Gastroesophageal sphincter (tissue), 4 donors: ENCODE measurements at regions not wholly inside any gene's neighbourhood (a gene's known extent, or its start where the extent isn't known, plus 50 kb on each side); places are given as distances from the start of the nearest gene placed in this dataset.
"Not testable (repeated sequence)": the region's sequence is repeated elsewhere in the genome, so short reads cannot be mapped to it uniquely, and the experiment has no call there.

Experiments used
- ATAC-seq: fragments of 150-250 bp; one replicate; pipeline ENCODE4 v1.9.1; 2016; ENCODE audit warnings: mild to moderate bottlenecking, moderate library complexity
- H3K27ac ChIP-seq, 4 donors: fragments of 200-600 bp; sonication (generic) in 3 of 4; 1 replicate in 3 of 4; 2 replicates in 1 of 4; pipeline ENCODE4 v1.5.1; 2016 to 2019
- H3K27me3 ChIP-seq: fragments of 200-600 bp; sonication (generic); one replicate; pipeline ENCODE4 v1.5.1; 2019
- H3K36me3 ChIP-seq, 2 donors: fragments of 200-600 bp; sonication (generic); one replicate each; pipeline ENCODE4 v1.5.1; 2019; ENCODE audit warnings: control low read depth in 1 of 2
- H3K4me1 ChIP-seq, 3 donors: fragments of 200-600 bp; sonication (generic); 1 replicate in 2 of 3; 2 replicates in 1 of 3; pipeline ENCODE4 v1.5.1; 2016 to 2019; ENCODE audit warnings: control low read depth in 2 of 3
- H3K4me3 ChIP-seq, 2 donors: fragments of 200-600 bp; sonication (generic); one replicate each; pipeline ENCODE4 v1.5.1; 2019; ENCODE audit warnings: mild to moderate bottlenecking in 1 of 2, moderate library complexity in 1 of 2
- H3K9me3 ChIP-seq, 3 donors: fragments of 200-600 bp; sonication (generic); one replicate each; pipeline ENCODE4 v1.5.1; 2017 to 2019; ENCODE audit warnings: control low read depth in 2 of 3
- CTCF ChIP-seq, 4 experiments: fragments of 200-600 bp in 2 of 4; fragments of 450-650 bp in 2 of 4; sonication (generic) in 1 of 4; IDR thresholded peaks; one replicate each; pipeline ENCODE4 v1.5.1; 2017 to 2019; ENCODE audit warnings: antibody characterized with exemption in 4 of 4, mild to moderate bottlenecking in 2 of 4, moderate library complexity in 2 of 4
- EP300 ChIP-seq: sonication (generic); formaldehyde crosslinking; IDR thresholded peaks from one replicate; pipeline ENCODE4 v1.6.1; 2017; ENCODE audit warnings: antibody characterized with exemption, mild to moderate bottlenecking
- POLR2A ChIP-seq, 2 donors: fragments of 450-650 bp; IDR thresholded peaks; one replicate each; pipeline ENCODE4 v1.6.1; 2017; ENCODE audit warnings: antibody characterized with exemption in 2 of 2, mild to moderate bottlenecking in 2 of 2, moderate library complexity in 1 of 2
- POLR2AphosphoS5 ChIP-seq: sonication (generic); formaldehyde crosslinking; IDR thresholded peaks from one replicate; pipeline ENCODE4 v1.6.1; 2017; ENCODE audit warnings: antibody characterized with exemption
- WGBS, 2 donors: methylation state at CpG; one replicate each; pipeline ENCODE4 v1.1.5; 2018; ENCODE audit warnings: low coverage in 1 of 2; 5-methylcytosine and 5-hydroxymethylcytosine counted together
- small RNA-seq, 4 donors: library from RNA; depleted of rRNA; stranded (forward); fragments of <200 nt; gene quantifications; one replicate each; pipeline ENCODE3, GENCODE V24; 2016

- H3K27ac ChIP-seq: no peak overlapping the region
- H3K27me3 ChIP-seq: no peaks in the 10 kb centered on the region
- no peaks in the 10 kb centered on the region for H3K36me3 ChIP-seq
- TF ChIP-seq POLR2AphosphoS5 (no peak), POLR2A (IDR thresholded peaks at IDR 0.05) (no peak), CTCF (IDR thresholded peaks at IDR 0.05) (no peak), EP300 (no peak)
- H3K4me3 ChIP-seq: no peak overlapping the region
- ATAC-seq: no peak
- no peaks in the 10 kb centered on the region for H3K9me3 ChIP-seq
- no peaks in the 10 kb centered on the region for H3K4me1 ChIP-seq
- 51 to 79% methylated on average over 4 of the region's 6 CpGs for WGBS, 2 donors
Measured at GRCh38 chr13:50766013-50766412, 77.5 kb downstream of the DLEU7 start.

GRCh38 chr13:50766695-50767094, 76.8 kb downstream of the DLEU7 start:
- Histone ChIP-seq H3K9me3 (no peaks in the 10 kb centered on the region), H3K36me3 (no peaks in the 10 kb centered on the region), H3K4me3 (no peak overlapping the region), H3K27me3 (no peaks in the 10 kb centered on the region), H3K4me1 (no peaks in the 10 kb centered on the region), H3K27ac (no peak overlapping the region)
- TF ChIP-seq CTCF (IDR thresholded peaks at IDR 0.05): no peak
- TF ChIP-seq POLR2A (IDR thresholded peaks at IDR 0.05): no peak
- TF ChIP-seq POLR2AphosphoS5: no peak
- no peak for TF ChIP-seq EP300
- 38% methylated on average over 2 of the region's 3 CpGs; no CpG with 5 or more reads in 1 of the 2 donors for WGBS, 2 donors
- ATAC-seq: no peak

- ATAC-seq, H3K4me1 ChIP-seq: not testable (repeated sequence)
- 77 to 96% methylated on average over 7 to 9 of the region's 9 CpGs for WGBS, 2 donors
Measured at GRCh38 chr13:50772881-50773280, 70.6 kb downstream of the DLEU7 start.

More at GRCh38 chr13:50772881-50773280, 70.6 kb downstream of the DLEU7 start:
- H3K27me3 ChIP-seq, H3K27ac ChIP-seq, H3K36me3 ChIP-seq, H3K4me3 ChIP-seq: not testable (repeated sequence)
- peaks cover 0 to 13% (median 0%) of the 10 kb centered on the region in 3 donors for H3K9me3 ChIP-seq

Small RNAs in the stretch of these regions (small RNA-seq; reads per million reads assigned to genes)
- 0 reads per million in 4 donors for gene RF02109
- gene RF02110: 0 reads per million in 4 donors
